Midbrain (tissue), 1 donor: ENCODE measurements at regions not wholly inside any gene's neighbourhood (a gene's known extent, or its start where the extent isn't known, plus 50 kb on each side); places are given as distances from the start of the nearest gene placed in this dataset.

Source experiments
- DNase-seq: peaks from one replicate; lab custom pipeline; 2025; lab: John Stamatoyannopoulos, UW

DNA sequence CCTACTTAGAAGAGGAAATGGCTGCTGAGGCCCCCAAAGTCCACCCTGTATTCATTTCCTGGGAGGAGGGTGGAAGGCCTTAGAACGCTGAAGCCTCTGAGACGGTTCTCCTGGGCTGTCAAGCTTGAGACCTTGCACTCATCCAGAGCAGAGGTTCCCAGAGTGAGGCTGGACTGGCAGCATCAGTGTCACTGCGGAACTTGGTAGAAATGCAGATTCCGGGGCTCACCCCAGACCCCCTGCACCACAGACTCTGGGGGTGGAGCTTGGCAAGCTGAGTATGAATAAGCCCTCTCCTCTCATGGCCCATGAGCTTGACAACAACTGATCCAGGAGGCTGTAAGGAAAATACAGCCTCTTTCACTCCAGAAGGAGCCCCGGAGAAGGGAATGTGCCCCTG, 218.3 kb downstream of the IRF8 start:
- DNase-seq: no peak

DNA sequence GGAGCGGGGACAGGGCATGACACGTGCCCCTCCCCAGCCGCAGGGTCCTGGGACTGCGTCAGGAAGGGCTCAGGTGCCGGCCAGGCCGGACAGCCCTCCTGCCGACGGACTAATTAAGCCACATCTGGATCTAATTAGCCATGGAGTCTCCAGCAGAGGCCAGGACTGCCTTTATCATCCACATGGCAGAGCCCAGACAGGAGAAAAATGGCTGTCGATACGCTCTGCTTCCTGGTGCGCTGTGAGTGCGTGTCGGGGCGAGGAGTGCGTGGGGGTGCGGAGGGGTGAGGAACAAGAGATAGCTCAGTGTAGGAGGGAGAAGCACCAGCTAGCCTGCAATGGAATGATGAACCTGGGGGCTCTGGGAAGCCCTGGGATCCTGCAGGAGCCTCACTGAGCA, 218.8 kb downstream of the IRF8 start:
- no peak for DNase-seq

DNA sequence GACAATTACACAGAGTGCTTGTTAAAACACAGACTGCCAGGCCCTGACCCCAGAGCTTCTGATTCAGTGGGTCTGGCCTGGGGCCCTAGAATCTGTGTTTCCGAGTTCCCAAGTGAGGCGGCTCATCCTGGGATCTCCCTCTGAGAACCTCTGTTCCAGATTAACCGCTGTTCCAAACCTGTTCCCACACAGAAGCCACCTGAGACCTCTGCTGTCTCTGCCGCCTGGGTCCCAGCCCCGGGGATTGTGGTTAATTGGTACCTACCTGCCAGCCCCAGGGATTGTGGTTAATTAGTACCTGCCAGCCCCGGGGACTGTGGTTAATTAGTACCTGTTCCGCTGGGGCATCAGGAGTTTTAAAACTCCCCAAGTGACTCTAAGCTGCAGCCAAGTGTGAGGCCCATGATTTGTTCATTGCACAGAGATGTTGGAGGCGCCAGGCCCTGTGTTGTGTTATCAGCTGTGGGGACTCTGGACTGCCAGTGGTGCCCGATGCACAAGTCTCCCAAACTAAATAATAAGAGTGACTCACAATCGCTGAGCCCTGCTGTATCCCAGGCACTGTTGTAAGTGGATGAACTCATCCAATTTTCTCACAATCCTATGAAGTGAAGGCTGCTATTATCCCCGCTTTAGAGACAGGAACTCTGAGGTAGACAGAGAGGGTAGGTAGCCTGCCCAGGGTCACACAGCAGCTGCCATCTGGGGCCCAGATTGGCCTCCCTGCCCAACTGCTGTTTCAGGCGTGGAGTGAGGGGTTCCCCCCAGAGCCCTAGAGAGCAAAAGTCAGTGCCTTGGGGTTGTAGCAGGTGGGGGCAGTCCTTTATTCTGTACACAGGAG, 219.7 kb downstream of the IRF8 start:
- DNase-seq: no peak

DNA sequence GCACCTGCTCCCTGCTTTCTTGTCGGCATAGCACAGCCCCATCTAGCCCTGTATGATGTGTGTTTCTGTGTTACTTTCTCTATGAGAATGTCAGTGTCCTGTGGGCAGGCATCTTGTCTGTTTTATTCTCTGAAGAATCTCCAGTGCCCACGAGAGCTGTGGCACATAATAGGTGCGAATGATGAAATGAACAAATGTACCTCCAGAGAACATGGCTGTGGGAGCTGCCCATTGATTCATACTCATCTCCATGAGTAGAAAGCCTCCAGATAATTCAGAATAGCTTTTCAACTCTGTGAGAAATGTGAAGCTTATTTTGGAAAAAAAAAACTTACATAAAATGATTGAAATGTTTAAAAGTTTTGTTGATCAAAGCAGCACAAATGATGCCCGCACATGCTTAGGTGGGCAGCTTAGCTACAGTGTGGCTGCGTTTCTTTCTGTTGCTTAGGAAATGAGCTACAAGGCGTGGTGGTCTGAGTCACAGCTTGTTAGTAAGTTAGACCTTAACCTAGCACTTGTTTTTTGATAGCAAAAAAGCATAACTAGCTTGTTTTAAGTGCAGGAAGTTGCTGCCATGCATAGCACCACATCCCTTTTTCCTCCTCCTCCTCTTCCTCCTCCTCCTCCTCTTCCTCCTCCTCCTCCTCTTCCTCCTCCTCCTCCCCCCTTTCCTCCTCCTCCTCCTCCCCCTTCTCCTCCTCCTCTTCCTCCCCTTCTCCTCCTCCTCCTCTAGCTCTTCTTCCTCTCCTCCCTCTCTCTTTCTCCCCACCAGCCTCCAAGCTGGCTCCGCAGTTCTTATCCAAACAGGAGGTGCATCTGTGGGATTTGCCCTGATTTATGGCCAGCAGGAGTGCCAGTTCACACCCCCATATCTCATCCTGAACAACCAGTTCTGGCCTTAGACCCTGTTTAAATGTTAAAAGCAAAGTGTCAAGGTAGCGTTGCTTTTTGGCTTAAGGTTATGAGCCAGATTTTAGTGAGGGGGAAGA, 221.5 kb downstream of the IRF8 start:
- no peak for DNase-seq

DNA sequence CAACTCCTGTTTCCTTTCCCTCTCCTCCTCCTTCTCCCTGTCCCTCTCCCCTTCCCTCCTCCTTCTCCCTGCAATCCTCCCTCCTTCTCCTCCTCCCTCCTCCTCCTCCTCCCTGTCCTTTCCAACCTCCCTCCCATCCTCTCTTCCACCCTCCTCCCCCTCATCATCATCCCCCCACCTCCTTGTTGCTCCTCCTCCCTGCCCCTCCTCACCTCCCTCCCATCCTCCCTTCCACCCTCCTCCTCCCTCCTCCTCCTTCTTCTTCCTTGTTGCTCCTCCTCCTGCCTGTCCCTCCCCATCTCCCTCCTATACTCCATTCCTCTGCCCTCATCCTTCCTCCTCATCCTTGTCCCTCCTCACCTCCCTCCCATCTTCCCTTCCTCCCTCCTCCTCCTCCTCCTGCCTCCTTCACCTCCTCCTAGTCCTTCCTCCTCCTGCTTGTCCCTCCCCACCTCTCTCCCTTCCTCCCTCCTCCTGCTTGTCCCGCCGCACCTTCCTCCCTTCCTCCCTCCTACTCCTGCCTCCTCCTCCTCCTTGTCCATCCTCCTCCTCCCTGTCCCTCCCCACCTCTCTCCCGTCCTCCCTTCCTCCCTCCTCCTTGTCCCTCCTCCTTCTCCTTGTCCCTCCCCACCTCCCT, 222.5 kb downstream of the IRF8 start:
- DNase-seq: no peak

DNA sequence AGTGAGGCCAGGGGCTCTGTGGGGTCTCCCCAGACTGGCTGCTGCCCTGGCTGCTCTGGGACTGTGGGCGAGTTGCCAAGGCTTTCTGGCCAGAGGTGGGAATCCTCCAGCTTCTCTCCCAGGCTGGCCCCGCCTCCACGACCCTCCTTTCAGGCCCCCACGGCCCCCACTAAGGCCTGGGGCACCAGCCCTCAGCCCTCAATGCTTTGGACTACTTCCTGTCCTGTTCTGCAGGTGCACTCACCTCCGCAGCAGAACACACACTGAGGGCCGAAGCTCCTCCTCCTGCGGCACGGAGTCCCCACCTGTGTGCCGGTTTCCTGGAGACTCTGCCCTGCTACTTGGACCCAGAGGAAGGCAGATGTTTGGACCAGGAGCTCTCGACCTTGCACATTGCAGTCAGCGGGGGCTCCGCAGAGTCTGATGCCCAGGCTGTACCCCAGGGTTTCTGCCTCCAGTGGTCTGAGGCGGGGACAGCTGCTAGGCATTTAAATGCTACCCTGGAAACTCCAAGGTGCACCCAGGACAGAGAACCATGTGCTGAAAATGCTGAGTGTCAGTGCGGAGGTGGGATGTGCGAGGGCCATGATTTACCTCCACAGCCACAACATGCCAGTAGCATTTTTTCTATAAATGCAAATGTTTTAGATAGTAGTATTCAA, 223.8 kb downstream of the IRF8 start:
- no peak for DNase-seq

DNA sequence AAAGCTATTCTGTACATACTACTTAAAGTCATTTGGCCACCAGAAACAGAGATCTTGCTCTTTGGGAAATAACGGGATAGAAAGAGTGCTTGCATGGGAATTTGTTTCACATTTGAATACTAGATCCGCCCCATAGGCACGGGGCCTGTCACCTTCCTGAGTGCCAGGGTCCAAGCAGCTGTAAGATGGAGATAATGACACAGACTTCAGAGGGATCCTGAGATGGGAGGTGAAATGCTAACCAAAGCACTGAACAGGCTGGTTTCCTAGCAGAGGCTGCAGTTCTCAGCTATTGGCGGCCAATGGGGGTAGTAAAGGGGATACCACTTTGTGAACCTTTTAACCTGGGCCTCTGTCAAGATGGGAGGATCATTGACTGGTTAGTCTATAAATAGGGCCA, 225.4 kb downstream of the IRF8 start:
- DNase-seq: no peak

DNA sequence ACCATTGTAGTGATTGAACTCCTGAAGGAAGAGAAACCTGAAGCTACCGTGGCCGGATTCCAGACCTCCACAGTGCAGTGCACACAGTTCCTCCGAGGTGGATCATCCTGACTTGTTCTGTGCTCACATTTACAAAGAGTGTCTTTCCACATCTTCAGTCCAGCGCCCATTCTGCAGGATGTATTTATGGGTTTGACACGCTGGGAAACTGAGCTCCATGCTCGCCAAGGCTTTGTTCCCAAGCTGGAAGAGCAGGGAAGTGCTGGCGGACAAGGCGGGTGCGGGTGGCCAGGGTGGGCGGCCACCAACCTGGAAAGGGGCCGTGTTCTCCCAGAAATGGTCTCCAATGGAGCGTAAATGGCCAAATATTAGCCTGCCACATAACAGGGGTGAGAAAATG, 227.9 kb downstream of the IRF8 start:
- no peak for DNase-seq

DNA sequence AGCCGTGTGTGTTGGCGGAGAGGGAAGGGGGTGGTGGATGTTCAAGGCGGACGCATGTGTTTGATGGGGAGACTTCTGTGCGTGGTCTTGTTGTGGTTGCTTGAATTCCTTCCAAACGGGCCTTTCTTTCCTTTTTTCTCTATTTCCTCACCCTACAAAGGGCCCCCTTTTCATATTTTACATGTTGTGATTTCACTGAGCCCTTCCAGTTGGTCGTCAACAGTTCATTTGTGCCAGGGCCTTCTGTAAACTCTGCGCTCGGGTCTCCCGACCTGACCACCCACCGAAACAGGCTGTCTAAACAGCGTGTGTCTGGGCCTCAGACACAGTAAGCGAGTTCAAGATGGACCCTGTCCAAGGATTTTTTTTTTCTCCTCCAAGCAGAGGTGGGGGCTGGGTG, 228.4 kb downstream of the IRF8 start:
- DNase-seq: no peak

DNA sequence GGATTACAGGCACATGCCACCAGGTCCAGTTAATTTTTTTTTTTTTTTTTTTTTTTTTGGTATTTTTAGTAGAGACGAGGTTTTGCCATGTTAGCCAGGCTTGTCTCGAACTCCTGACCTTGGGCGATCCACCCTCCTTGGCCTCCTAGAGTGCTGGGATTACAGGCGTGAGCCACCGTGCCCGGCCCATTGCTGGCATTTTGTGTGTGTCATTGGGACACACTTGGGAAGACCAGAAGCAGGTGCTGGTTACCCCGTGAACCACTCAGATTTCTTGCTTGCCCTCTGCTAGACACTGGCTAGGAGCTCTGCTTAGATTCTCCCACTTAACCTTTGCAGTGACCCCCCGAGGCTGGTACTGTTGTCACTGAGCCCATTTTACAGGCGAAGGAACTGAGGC, 229.3 kb downstream of the IRF8 start:
- no peak for DNase-seq

DNA sequence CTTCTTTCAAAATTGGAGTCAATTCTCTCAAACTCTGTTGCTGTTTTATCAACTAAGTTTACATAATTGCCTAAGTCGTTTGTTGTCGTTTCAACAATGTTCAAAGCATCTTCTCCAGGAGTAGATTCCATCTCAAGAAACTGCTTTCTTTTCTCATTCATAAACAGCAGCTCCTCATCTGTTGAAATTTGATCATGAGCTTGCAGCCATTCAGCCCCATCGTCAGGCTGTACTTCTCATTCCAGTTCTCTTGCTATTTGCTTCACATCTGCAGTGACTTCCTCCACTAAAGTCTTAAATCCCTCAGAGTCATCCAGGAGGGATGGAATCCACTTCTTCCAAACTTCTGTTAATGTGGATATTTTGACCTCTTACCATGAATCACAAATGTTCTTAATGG, 230.6 kb downstream of the IRF8 start:
- DNase-seq: no peak

DNA sequence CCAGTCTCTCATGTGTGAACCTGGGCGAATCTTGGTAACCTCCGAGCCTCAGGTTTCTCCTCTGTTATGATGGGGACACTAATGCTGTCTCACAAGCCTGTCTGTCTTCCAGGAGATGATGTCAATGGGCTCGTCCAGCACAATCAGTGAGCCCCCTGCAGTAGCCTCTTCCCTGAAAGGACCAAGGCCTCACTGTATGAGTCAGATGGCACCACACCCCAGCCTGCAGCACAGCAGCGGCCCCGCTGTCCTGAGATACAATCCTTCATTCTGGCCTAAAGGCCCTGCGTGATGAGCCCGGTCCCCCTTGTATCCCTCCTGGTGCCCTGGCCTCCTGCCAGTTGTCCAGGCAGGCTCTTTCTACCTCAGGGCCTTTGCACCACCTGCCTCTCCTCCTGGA, 234.4 kb downstream of the IRF8 start:
- DNase-seq: no peak

DNA sequence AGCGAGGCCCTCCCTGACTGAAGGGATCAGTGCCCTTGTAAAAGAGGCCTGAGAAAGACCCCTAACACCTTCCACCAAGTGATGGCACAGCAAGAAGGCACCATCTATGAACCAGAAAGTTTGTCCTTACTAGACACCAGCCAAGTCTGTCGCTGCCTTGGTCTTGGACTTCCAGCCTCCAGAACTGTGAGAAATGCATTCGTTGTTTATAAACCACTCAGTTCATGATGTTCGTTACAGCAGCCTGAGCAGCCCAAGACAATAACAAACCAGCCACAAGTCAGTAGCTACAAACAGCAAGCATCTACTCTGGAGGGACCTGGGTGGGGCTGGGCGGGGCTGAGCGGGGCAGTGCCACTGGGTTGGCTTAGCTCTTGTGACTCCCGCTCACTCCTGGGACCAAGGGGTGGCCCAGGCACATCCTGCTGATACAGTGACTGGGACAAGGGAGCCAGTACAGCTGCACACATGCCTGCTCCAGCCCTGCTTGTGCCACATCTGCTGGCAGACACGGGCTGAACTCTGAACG, 234.9 kb downstream of the IRF8 start:
- DNase-seq: no peak

DNA sequence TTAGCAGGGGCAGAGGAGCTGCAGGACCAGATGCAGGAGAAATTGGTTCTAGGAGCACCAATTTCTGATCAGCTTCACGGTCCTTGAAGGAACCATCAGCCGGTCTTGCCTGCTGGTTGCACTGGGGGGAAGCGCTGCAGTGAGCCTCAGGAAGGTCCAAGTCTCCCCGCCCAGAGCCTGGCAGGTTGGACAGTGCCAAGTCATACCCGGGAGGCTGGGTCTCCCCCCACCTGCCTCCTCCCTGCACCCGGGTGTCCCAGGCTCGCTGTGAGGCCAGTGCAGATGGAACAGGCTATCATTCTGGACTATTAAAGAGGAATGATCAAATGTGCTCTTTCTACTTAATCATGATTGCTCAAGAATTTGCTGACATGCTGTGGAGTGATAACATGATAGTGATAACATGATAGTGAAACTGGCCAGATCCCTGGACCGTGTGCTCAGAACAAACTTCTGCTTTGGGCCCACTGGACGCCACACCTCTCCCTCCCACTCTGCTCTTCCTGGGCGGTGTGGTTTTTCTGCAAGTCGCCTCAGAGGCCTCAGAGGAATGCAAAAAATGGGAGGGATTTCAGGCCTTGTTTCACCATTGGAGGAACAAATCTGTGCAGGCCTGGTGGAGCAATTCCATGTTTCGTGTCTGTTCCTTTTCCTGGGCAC, 236.0 kb downstream of the IRF8 start:
- DNase-seq: no peak

DNA sequence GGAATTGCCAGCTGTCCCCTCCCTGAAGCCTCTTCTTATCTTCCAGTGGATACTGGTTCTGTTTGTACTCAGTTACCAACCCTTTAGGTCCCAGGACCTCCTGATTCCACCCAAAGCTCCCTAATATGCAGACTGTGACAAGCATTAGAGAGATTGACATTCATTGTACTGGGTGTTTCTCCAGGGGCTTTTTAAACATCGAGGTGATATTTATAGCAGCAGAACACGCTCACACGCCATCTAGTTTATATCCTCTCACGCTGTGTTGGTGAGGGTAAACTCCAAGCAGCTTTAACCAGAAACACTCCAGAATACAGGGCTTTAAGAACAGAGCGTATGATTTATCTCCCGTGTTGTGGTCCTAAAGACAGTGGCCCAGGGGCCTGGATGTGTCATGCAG, 238.4 kb downstream of the IRF8 start:
- DNase-seq: no peak

DNA sequence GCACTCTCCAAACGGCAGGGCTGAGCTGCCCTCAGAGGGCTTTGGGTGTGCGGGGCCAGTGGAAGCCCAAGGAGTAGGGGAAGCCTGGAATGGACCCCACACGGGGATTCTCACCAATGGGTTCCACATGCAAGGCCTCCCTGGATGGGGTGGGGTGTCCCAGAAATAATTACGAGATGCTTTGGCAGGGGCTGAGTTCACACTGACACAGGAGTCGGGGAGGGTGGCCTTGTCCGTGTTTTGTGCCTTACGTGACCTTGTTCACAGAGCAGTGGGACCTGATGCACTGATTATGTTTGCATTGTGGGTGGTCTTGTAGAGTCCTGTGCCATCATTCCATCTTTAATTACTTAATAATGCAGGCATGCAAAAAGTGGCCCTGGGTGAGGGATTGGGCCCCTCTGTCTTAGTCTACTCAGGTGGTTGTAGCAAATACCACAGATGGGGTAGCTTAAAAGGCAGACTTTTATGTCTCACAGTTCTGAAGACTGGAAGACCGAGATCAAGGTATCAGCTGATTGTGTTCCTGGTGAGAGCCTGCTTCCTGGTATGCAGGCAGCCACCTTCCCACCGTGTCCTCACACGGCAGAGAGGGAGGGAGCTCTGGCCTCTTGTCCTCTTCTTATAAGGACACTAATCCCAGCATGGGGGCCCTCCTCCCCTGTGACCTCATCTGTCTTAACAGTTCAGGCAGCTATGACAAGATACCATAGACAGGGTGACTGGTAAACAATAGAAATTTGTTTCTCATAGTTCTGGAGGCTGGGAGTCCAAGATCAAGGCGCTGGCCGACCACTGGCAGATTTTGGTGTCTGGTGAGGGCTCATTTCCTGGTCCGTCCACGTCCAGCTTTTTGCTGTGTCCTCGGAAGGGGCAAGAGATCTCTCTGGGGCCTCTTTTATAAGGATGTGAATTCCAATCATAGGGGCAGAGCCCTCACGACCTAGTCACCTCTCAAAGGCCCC, 239.4 kb downstream of the IRF8 start:
- DNase-seq: no peak

DNA sequence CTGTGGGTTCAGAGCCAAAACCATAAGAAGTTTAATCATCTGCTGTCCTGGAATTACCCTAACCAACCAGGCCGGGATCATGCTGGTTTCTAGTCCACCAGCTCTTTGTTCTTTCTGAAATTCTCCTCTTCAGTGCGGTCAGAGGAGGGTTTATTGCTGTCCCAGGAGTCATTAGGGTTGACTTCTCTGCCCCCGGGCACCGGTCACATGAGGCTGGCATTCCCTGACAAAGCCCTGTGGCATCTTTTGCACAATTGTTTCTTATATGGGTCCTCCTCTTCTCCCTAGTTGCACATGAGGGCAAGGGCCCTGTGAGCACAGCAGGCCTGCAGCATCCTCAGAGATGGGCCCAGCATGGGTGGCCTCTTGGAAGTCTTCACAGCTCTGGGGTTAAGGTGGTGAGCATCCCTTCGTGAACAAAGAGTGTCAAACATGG, 243.9 kb downstream of the IRF8 start:
- DNase-seq: no peak

DNA sequence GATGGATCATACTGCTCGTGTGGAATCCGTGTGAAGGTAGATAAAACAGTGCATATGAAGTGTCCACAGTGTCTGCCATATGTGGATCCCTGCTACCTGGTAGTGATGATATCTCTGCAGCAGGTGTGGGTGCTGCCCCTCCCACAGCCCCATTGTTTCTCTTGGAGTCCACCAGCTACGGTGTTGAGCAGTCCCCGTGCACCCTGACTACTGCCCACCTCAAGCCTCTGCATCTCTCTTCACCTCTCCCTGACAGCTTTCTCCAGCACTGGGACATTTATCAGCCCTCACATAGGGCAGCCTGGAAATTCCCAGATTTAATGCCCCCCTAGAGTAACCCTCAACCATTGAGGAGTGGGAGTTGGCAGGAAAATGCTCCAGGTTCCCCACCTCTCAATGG, 244.7 kb downstream of the IRF8 start:
- no peak for DNase-seq

DNA sequence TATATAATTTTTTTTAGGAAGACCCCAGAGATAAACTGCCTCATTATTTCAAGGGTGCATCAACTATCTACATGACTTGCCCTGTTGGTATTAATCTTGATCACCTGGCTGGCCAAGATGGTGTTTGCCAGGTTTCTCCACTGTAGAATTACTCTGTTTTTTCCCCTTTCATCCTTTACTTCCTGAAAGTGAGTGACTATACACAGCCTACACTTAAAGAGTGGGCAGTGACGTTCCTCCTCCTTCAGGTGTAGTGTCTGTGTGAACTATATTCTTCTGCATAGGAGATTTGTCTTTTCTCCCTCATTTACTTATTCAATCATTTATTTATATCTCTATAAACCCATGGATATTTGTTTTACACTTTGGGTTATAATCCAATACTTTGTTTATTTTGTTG, 246.7 kb downstream of the IRF8 start:
- no peak for DNase-seq

DNA sequence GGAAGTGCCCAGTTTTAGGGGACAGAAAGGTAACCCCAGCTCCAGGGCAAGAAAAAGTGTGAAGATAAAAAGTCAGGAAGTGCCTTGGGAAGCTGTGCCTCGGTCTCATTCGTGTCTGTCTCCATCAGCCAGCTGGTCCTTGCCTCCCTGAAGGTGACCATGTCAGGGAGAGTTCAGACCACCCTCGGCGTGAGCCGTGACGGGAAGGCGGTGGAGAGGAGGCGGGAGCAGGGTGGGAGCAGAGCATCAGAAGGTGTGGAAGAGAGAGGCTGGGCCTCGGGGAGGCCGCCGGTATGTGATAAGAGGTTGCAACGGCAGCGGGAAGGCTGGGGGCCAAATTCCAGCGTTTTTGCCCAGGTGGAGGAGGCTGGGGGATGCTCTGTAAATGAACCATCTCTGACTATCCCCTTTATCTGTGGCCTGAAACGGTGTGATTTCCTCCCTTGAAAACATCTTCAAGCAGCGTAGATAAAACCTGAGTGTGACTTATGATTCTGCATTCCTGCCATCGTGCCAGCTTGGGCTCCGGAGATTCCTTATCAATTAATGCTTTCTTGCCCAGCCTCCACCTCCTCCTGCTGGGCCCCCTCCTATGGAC, 251.8 kb downstream of the IRF8 start:
- DNase-seq: no peak
